GM23338 (cell line): ENCODE measurements at regions not wholly inside any gene's neighbourhood (a gene's known extent, or its start where the extent isn't known, plus 50 kb on each side); places are given as distances from the start of the nearest gene placed in this dataset.

Experiments used
- CTCF ChIP-seq, 2 experiments: fragments of 200-600 bp in 1 of 2; sonication (generic) in 1 of 2; conservative IDR thresholded peaks; 2 replicates each; pipeline versions ENCODE4 v1.5.1 to v1.6.1; 2016 to 2017; ENCODE audit warnings: antibody characterized with exemption in 2 of 2, low read depth in 2 of 2, mild to moderate bottlenecking in 2 of 2, moderate library complexity in 1 of 2
- POLR2AphosphoS5 ChIP-seq: IDR thresholded peaks from 2 replicates; pipeline ENCODE4 v1.6.1; 2016; ENCODE audit warnings: antibody characterized with exemption, low read depth

DNA sequence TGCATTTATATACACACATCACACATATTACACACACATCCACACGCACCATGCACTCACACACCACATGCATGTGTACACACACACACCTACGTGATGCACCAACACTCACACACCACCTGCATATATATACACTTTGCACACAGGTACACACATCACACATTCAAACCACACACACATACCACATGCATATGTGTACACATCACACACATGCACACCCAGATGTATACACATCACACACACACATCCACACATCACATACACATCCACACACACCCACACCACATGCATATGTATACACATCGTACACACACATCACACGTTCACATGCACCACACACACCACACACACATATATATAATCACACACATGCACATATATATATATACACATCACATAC is 281.8 kb downstream of the IRF8 start:
- TF ChIP-seq POLR2AphosphoS5 = no peak
- TF ChIP-seq CTCF (conservative IDR thresholded peaks at IDR 0.05; ENCODE audit: low read depth in 2 of 2) = no peak
